OCI-LY1 (cell line): ENCODE measurements at regions not wholly inside any gene's neighbourhood (a gene's known extent, or its start where the extent isn't known, plus 50 kb on each side); places are given as distances from the start of the nearest gene placed in this dataset.

ENCODE experiments used
- H2AFZ ChIP-seq: fragments of 200-600 bp; sonication (generic), shearing (Covaris generic); 2 replicates; pipeline ENCODE4 v1.6.0; 2014; ENCODE audit warnings: antibody characterized with exemption, mild to moderate bottlenecking, low read length
- H3F3A ChIP-seq: fragments of 200-600 bp; sonication (generic), shearing (Covaris generic); 2 replicates; pipeline ENCODE4 v1.6.0; 2014; ENCODE audit warnings: mild to moderate bottlenecking, antibody characterized with exemption, low read length, moderate library complexity; ENCODE audit not compliant: insufficient read depth
- H3K27ac ChIP-seq: fragments of 200-600 bp; sonication (generic); 2 replicates; pipeline ENCODE4 v1.5.1; 2014; ENCODE audit warnings: low read length, mixed run types, mild to moderate bottlenecking, low read depth; ENCODE audit not compliant: poor library complexity, severe bottlenecking
- H3K27me3 ChIP-seq: fragments of 200-600 bp; sonication (generic); 2 replicates; pipeline ENCODE4 v1.6.0; 2014; ENCODE audit warnings: antibody characterized with exemption, mild to moderate bottlenecking, low read length, moderate library complexity; ENCODE audit not compliant: insufficient read depth
- H3K36me3 ChIP-seq: fragments of 200-600 bp; sonication (generic); 2 replicates; pipeline ENCODE4 v1.6.1; 2014; ENCODE audit warnings: mild to moderate bottlenecking, antibody characterized with exemption, low read length, moderate library complexity, mixed read lengths; ENCODE audit not compliant: insufficient read depth
- H3K4me1 ChIP-seq: fragments of 200-600 bp; sonication (generic); 2 replicates; pipeline ENCODE4 v1.5.1; 2014; ENCODE audit warnings: mild to moderate bottlenecking, low read length, moderate library complexity; ENCODE audit not compliant: insufficient read depth, severe bottlenecking
- H3K4me2 ChIP-seq: fragments of 200-600 bp; sonication (generic), shearing (Covaris generic); 2 replicates; pipeline ENCODE4 v1.6.1; 2014; ENCODE audit warnings: low read length
- H3K4me3 ChIP-seq: fragments of 200-600 bp; sonication (generic); 2 replicates; pipeline ENCODE4 v1.5.1; 2014; ENCODE audit warnings: low read length, low read depth, mild to moderate bottlenecking, mixed read lengths; ENCODE audit not compliant: poor library complexity, severe bottlenecking
- H3K79me2 ChIP-seq: fragments of 200-600 bp; shearing (Covaris generic); 2 replicates; pipeline ENCODE4 v1.6.1; 2016; ENCODE audit warnings: mixed run types, low read length, mixed read lengths; ENCODE audit not compliant: insufficient read depth
- H3K9ac ChIP-seq: fragments of 200-600 bp; sonication (generic), shearing (Covaris generic); 2 replicates; pipeline ENCODE4 v1.6.1; 2014; ENCODE audit warnings: mild to moderate bottlenecking, low read length, mixed read lengths
- H3K9me2 ChIP-seq: fragments of 200-600 bp; sonication (generic), shearing (Covaris generic); 2 replicates; pipeline ENCODE4 v1.6.1; 2014; ENCODE audit warnings: low read depth, mild to moderate bottlenecking, low read length, mixed read lengths
- H3K9me3 ChIP-seq: fragments of 200-600 bp; shearing (Covaris generic); 2 replicates; pipeline ENCODE4 v1.6.1; 2014; ENCODE audit warnings: low read length, mixed read lengths
- H4K20me1 ChIP-seq: fragments of 200-600 bp; sonication (generic), shearing (Covaris generic); 2 replicates; pipeline ENCODE4 v1.6.0; 2016; ENCODE audit warnings: mild to moderate bottlenecking, low read length; ENCODE audit not compliant: insufficient read depth
- CTCF ChIP-seq: fragments of 200-600 bp; sonication (generic), shearing (Covaris generic); IDR thresholded peaks from 2 replicates; pipeline ENCODE4 v1.5.1; 2017; ENCODE audit warnings: mild to moderate bottlenecking, antibody characterized with exemption, low read length, moderate library complexity, mixed read lengths
- EZH2 ChIP-seq: fragments of 200-600 bp; sonication (generic), shearing (Covaris generic); IDR thresholded peaks from 2 replicates; pipeline ENCODE4 v1.8.0; 2017; ENCODE audit warnings: borderline replicate concordance, mixed run types, mild to moderate bottlenecking, antibody characterized with exemption, low read length, moderate library complexity, mixed read lengths

DNA sequence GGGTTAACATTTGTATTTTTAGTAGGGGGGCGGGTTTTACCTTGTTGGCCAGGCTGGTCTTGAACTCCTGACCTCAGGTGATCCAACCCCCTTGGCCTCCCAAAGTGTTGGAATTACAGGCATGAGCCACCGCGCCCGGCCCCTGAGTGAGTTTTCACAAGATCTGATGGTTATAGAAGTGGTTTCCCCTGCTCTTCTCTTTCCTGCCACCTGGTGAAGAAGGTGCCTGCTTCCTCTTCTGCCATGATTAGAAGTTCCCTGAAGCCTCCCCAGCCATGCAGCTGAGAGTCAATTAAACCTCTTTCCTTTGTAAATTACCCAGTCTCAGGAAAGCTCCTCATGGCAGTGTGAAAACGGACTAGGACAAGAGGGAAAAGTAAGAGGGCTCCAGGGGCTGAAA, 259.1 kb upstream of the PLET1 start:
- Histone ChIP-seq H3K27ac (no peak overlapping the region), H3K9ac (no peak overlapping the region), H3K4me3 (no peak overlapping the region), H3K36me3 (no peaks in the 10 kb centered on the region), H3K9me3 (no peaks in the 10 kb centered on the region), H3K9me2 (no peaks in the 10 kb centered on the region), H3F3A (no peaks in the 10 kb centered on the region), H4K20me1 (no peaks in the 10 kb centered on the region), H3K4me2 (no peak overlapping the region), H2AFZ (no peak overlapping the region), H3K4me1 (no peaks in the 10 kb centered on the region), H3K79me2 (no peaks in the 10 kb centered on the region), H3K27me3 (no peaks in the 10 kb centered on the region)
- TF ChIP-seq CTCF (no peak), EZH2 (no peak)

GRCh38 chr11:112520354-112520753, 259.7 kb upstream of the PLET1 start:
- Histone ChIP-seq H3F3A (no peaks in the 10 kb centered on the region), H3K9me3 (no peaks in the 10 kb centered on the region), H4K20me1 (no peaks in the 10 kb centered on the region), H3K36me3 (no peaks in the 10 kb centered on the region), H3K9ac (no peak overlapping the region), H3K79me2 (no peaks in the 10 kb centered on the region), H3K4me3 (no peak overlapping the region), H3K9me2 (no peaks in the 10 kb centered on the region), H3K27ac (no peak overlapping the region), H2AFZ (no peak overlapping the region), H3K27me3 (no peaks in the 10 kb centered on the region), H3K4me1 (no peaks in the 10 kb centered on the region), H3K4me2 (no peak overlapping the region)
- TF ChIP-seq CTCF (no peak), EZH2 (no peak)

GRCh38 chr11:112522536-112522935, 261.9 kb upstream of the PLET1 start:
- no peak overlapping the region for H3K9ac ChIP-seq
- H3K9me3 ChIP-seq = no peaks in the 10 kb centered on the region
- no peaks in the 10 kb centered on the region for H3F3A ChIP-seq
- H4K20me1 ChIP-seq = no peaks in the 10 kb centered on the region
- no peaks in the 10 kb centered on the region for H3K79me2 ChIP-seq
- H3K27ac ChIP-seq = no peak overlapping the region
- no peak overlapping the region for H2AFZ ChIP-seq
- TF ChIP-seq CTCF (no peak), EZH2 (no peak)
- no peaks in the 10 kb centered on the region for H3K4me1 ChIP-seq
- no peaks in the 10 kb centered on the region for H3K36me3 ChIP-seq
- no peak overlapping the region for H3K4me2 ChIP-seq
- H3K9me2 ChIP-seq = no peaks in the 10 kb centered on the region
- H3K27me3 ChIP-seq = no peaks in the 10 kb centered on the region
- no peak overlapping the region for H3K4me3 ChIP-seq
